Activated T-helper 1 cell treated with anti-CD3 and anti-CD28 coated beads, Interleukin-12 subunit alpha, Interleukin-12 subunit beta, Interleukin-2, Interleukin-4 antibody, amounts not matched to agents 30 ng/mL and 10 ng/mL and 1 ng/mL, durations not matched to agents 14 hours and 24 hours and 36 hours (primary cell): ENCODE measurements at regions not wholly inside any gene's neighbourhood (a gene's known extent, or its start where the extent isn't known, plus 50 kb on each side); places are given as distances from the start of the nearest gene placed in this dataset.

ENCODE experiments used
- DNase-seq: peaks from one replicate; pipeline ENCODE4 v3.0.0; 2021; ENCODE audit warnings: low spot score
- H3K27ac Mint-ChIP-seq: one replicate; pipeline ENCODE4 v1.8.0; 2021; ENCODE audit warnings: mild to moderate bottlenecking, mixed read lengths
- H3K27me3 Mint-ChIP-seq: one replicate; pipeline ENCODE4 v1.8.0; 2022; ENCODE audit warnings: mild to moderate bottlenecking, moderate library complexity, mixed read lengths; ENCODE audit not compliant: insufficient read depth
- H3K36me3 Mint-ChIP-seq: one replicate; pipeline ENCODE4 v1.8.0; 2021; ENCODE audit warnings: low read depth, mixed read lengths
- H3K4me1 Mint-ChIP-seq: one replicate; pipeline ENCODE4 v1.8.0; 2021; ENCODE audit warnings: low read depth, mixed read lengths
- H3K4me3 Mint-ChIP-seq: one replicate; pipeline ENCODE4 v1.8.0; 2021; ENCODE audit warnings: mild to moderate bottlenecking, moderate library complexity, mixed read lengths
- H3K9me3 Mint-ChIP-seq: one replicate; pipeline ENCODE4 v1.8.0; 2021; ENCODE audit warnings: mixed read lengths
- intact Hi-C: fragments of 100-400 bp; cut with micrococcal nuclease; formaldehyde crosslinking; loops from one replicate; pipeline ENCODE4 v1.15.1; 2024

GRCh38 chr5:26663500-26663899, 374.9 kb downstream of the CDH9 start:
- peaks cover 11% of the 10 kb centered on the region for H3K9me3 Mint-ChIP-seq
- H3K27ac Mint-ChIP-seq = no peak overlapping the region
- H3K4me3 Mint-ChIP-seq = no peak overlapping the region
- intact Hi-C loops = no loop called here
- H3K4me1 Mint-ChIP-seq = no peaks in the 10 kb centered on the region
- DNase-seq = no peak
- H3K27me3 Mint-ChIP-seq = no peaks in the 10 kb centered on the region
- no peaks in the 10 kb centered on the region for H3K36me3 Mint-ChIP-seq

- H3K9me3 Mint-ChIP-seq = peaks cover 14% of the 10 kb centered on the region
- H3K36me3 Mint-ChIP-seq = no peaks in the 10 kb centered on the region
- DNase-seq = no peak
- H3K27ac Mint-ChIP-seq = no peak overlapping the region
- H3K27me3 Mint-ChIP-seq = no peaks in the 10 kb centered on the region
- no peaks in the 10 kb centered on the region for H3K4me1 Mint-ChIP-seq
- no peak overlapping the region for H3K4me3 Mint-ChIP-seq
- intact Hi-C loops = no loop called here
Observed at GRCh38 chr5:26662806-26663360, 375.5 kb downstream of the CDH9 start.

GRCh38 chr5:26660116-26660515, 378.3 kb downstream of the CDH9 start:
- no peak overlapping the region for H3K4me3 Mint-ChIP-seq
- intact Hi-C loops = no loop called here
- H3K4me1 Mint-ChIP-seq = no peaks in the 10 kb centered on the region
- H3K9me3 Mint-ChIP-seq = peaks cover 21% of the 10 kb centered on the region
- no peak for DNase-seq
- no peak overlapping the region for H3K27ac Mint-ChIP-seq
- no peaks in the 10 kb centered on the region for H3K27me3 Mint-ChIP-seq
- H3K36me3 Mint-ChIP-seq = no peaks in the 10 kb centered on the region

- Mint-ChIP-seq H3K9me3 (peaks cover 16% of the 10 kb centered on the region), H3K27ac (no peak overlapping the region), H3K36me3 (no peaks in the 10 kb centered on the region), H3K4me3 (no peak overlapping the region), H3K27me3 (no peaks in the 10 kb centered on the region), H3K4me1 (no peaks in the 10 kb centered on the region)
- no peak for DNase-seq
- intact Hi-C loops = no loop called here
Observed at GRCh38 chr5:26649000-26649399, 389.4 kb downstream of the CDH9 start.

- intact Hi-C loops = no loop called here
- Mint-ChIP-seq H3K9me3 (peaks cover 18% of the 10 kb centered on the region), H3K27me3 (no peaks in the 10 kb centered on the region), H3K4me3 (no peak overlapping the region), H3K4me1 (no peaks in the 10 kb centered on the region), H3K27ac (no peak overlapping the region), H3K36me3 (no peaks in the 10 kb centered on the region)
- DNase-seq = no peak
Observed at GRCh38 chr5:26647781-26648180, 390.6 kb downstream of the CDH9 start.

GRCh38 chr5:26645659-26646058, 392.7 kb downstream of the CDH9 start:
- Mint-ChIP-seq H3K9me3 (peaks cover 28% of the 10 kb centered on the region), H3K27me3 (no peaks in the 10 kb centered on the region), H3K4me3 (no peak overlapping the region), H3K36me3 (no peaks in the 10 kb centered on the region), H3K27ac (no peak overlapping the region), H3K4me1 (no peaks in the 10 kb centered on the region)
- DNase-seq = no peak
- intact Hi-C loops = no loop called here

- peaks cover 41% of the 10 kb centered on the region for H3K9me3 Mint-ChIP-seq
- DNase-seq = no peak
- H3K36me3 Mint-ChIP-seq = no peaks in the 10 kb centered on the region
- H3K27ac Mint-ChIP-seq = no peak overlapping the region
- intact Hi-C loops = no loop called here
- no peaks in the 10 kb centered on the region for H3K27me3 Mint-ChIP-seq
- H3K4me3 Mint-ChIP-seq = no peak overlapping the region
- H3K4me1 Mint-ChIP-seq = no peaks in the 10 kb centered on the region
Observed at GRCh38 chr5:26641492-26641891, 396.9 kb downstream of the CDH9 start.

GRCh38 chr5:26625099-26625498, 413.3 kb downstream of the CDH9 start:
- peaks cover 10% of the 10 kb centered on the region for H3K9me3 Mint-ChIP-seq
- H3K36me3 Mint-ChIP-seq = no peaks in the 10 kb centered on the region
- H3K4me3 Mint-ChIP-seq = no peak overlapping the region
- H3K4me1 Mint-ChIP-seq = no peaks in the 10 kb centered on the region
- H3K27me3 Mint-ChIP-seq = no peaks in the 10 kb centered on the region
- DNase-seq = no peak
- no peak overlapping the region for H3K27ac Mint-ChIP-seq
- intact Hi-C loops = no loop called here

GRCh38 chr5:26622947-26623346, 415.4 kb downstream of the CDH9 start:
- no peaks in the 10 kb centered on the region for H3K27me3 Mint-ChIP-seq
- no peak overlapping the region for H3K27ac Mint-ChIP-seq
- peaks cover 9% of the 10 kb centered on the region for H3K9me3 Mint-ChIP-seq
- intact Hi-C loops = no loop called here
- no peaks in the 10 kb centered on the region for H3K36me3 Mint-ChIP-seq
- H3K4me1 Mint-ChIP-seq = no peaks in the 10 kb centered on the region
- no peak for DNase-seq
- no peak overlapping the region for H3K4me3 Mint-ChIP-seq

GRCh38 chr5:26610577-26610976, 427.8 kb downstream of the CDH9 start:
- Mint-ChIP-seq H3K27me3 (no peaks in the 10 kb centered on the region), H3K27ac (no peak overlapping the region), H3K9me3 (peaks cover 27% of the 10 kb centered on the region), H3K4me3 (no peak overlapping the region), H3K4me1 (no peaks in the 10 kb centered on the region), H3K36me3 (no peaks in the 10 kb centered on the region)
- intact Hi-C loops = no loop called here
- DNase-seq = no peak

- Mint-ChIP-seq H3K36me3 (no peaks in the 10 kb centered on the region), H3K4me3 (no peak overlapping the region), H3K27me3 (no peaks in the 10 kb centered on the region), H3K27ac (no peak overlapping the region), H3K4me1 (no peaks in the 10 kb centered on the region), H3K9me3 (peaks cover 15% of the 10 kb centered on the region)
- DNase-seq = no peak
- intact Hi-C loops = no loop called here
Observed at GRCh38 chr5:26601563-26601962, 436.8 kb downstream of the CDH9 start.

- no peaks in the 10 kb centered on the region for H3K36me3 Mint-ChIP-seq
- intact Hi-C loops = no loop called here
- H3K27ac Mint-ChIP-seq = no peak overlapping the region
- no peaks in the 10 kb centered on the region for H3K4me1 Mint-ChIP-seq
- DNase-seq = no peak
- no peak overlapping the region for H3K4me3 Mint-ChIP-seq
- peaks cover 12% of the 10 kb centered on the region for H3K9me3 Mint-ChIP-seq
- H3K27me3 Mint-ChIP-seq = no peaks in the 10 kb centered on the region
Observed at GRCh38 chr5:26582350-26583045, 455.9 kb downstream of the CDH9 start.

- intact Hi-C loops = no loop called here
- Mint-ChIP-seq H3K9me3 (peaks cover 3% of the 10 kb centered on the region), H3K36me3 (no peaks in the 10 kb centered on the region), H3K4me3 (no peak overlapping the region), H3K4me1 (no peaks in the 10 kb centered on the region), H3K27me3 (no peaks in the 10 kb centered on the region), H3K27ac (no peak overlapping the region)
- DNase-seq = no peak
Observed at GRCh38 chr5:26579712-26580111, 458.7 kb downstream of the CDH9 start.

GRCh38 chr5:26578002-26578401, 460.4 kb downstream of the CDH9 start:
- DNase-seq = no peak
- no peak overlapping the region for H3K27ac Mint-ChIP-seq
- H3K36me3 Mint-ChIP-seq = no peaks in the 10 kb centered on the region
- intact Hi-C loops = no loop called here
- H3K4me3 Mint-ChIP-seq = no peak overlapping the region
- H3K9me3 Mint-ChIP-seq = peaks cover 3% of the 10 kb centered on the region
- H3K27me3 Mint-ChIP-seq = no peaks in the 10 kb centered on the region
- H3K4me1 Mint-ChIP-seq = no peaks in the 10 kb centered on the region
